NCI-H82 treated with DMSO at 0.1 percent for 48 hours (cell line): ENCODE measurements at regions not wholly inside any gene's neighbourhood (a gene's known extent, or its start where the extent isn't known, plus 50 kb on each side); places are given as distances from the start of the nearest gene placed in this dataset.

Experiments
- DNase-seq: peaks from one replicate; lab custom pipeline; 2025; ENCODE audit not compliant: unreplicated experiment; lab: John Stamatoyannopoulos, UW

- DNase-seq: no peak
Measured at GRCh38 chr18:77187189-77187588, 54.6 kb upstream of the MBP start.

DNA sequence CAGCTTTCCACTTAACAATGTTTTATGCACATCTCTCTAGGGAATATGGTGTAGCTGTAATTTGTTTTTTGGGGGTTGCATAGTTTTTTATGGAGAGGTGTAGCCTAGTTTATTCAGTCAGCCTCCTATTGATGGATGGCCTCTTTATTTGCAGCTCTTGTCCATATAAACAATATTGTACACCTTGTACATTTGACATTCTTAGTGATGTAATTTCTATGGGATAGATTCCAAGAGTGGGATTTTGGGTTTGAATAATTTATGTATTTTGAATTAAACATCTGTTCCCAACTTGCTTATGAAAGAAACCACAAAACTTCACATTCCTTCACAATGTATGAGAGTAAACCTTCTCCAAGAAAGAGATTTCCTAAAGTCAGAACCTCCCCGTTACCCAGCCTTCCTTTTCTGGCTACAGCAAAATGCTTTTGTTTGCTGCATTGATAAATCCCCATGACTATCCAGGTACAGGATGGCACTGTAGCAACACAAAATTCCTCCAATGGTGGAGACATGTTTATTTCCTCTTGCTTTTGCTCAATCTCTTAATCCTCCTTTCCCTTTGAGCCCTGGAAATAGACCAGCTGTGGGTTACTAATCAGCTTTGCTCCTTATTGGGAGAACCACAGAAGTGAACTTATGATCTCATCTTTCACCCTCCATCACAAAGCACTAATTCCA, 58.4 kb upstream of the GALR1 start:
- DNase-seq: peak; percentile 3

- no peak for DNase-seq
Measured at GRCh38 chr18:77197073-77197472, 52.6 kb upstream of the GALR1 start.

GRCh38 chr18:77198663-77199062, 51.0 kb upstream of the GALR1 start:
- DNase-seq: no peak

- DNase-seq: no peak
Measured at GRCh38 chr18:77199707-77200106, 49.9 kb upstream of the GALR1 start.
